GM20431 (cell line): ENCODE measurements at regions not wholly inside any gene's neighbourhood (a gene's known extent, or its start where the extent isn't known, plus 50 kb on each side); places are given as distances from the start of the nearest gene placed in this dataset.
"Not testable (repeated sequence)": the region's sequence is repeated elsewhere in the genome, so short reads cannot be mapped to it uniquely, and the experiment has no call there.

Experiments
- in situ Hi-C: fragments of 300-500 bp; cut with MseI, MboI; formaldehyde crosslinking; loops from one replicate; pipeline ENCODE4 v1.15.0; 2020; ENCODE audit warnings: low sequenced_read_pairs; ENCODE audit not compliant: unreplicated experiment

DNA sequence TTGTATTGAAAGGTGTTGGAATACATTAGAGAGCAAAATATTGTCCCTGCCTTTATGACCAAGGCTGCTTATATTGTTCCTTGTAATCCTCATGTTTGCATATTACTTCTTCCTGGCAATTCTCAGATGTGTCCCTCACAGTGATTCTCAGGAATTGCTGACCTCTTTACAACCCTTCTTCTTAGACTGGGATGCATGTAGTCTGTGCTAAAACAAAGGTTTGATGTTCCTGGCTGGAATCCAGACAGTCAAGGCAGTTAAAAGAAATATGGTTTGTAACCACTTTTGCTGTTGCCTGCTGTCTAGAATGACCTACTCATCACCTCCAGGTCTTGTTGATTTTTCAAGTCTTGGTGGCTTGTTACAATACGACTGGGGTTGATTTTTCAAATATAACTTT, 367.6 kb downstream of the HGF start:
- in situ Hi-C loops, result no loop called here

DNA sequence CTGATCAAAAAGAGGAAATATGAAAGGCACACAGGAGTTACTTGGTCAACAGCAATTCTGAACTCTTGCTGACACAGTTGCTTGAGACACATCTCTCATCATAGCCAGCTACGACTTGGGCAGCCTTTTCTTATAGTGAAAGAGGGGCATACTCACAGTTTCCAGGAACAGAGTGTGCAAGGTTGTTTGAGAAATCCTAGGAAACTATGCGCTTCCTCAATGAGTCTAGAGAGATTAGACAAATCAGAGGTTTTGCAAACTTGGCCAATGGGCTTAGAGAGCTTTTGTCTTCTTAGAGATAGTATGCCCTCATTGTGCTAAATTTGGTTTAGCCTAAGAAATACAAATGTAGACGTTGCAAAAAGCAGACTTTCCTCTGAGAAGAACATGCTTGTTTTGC, 370.4 kb downstream of the HGF start:
- in situ Hi-C loops, result no loop called here

DNA sequence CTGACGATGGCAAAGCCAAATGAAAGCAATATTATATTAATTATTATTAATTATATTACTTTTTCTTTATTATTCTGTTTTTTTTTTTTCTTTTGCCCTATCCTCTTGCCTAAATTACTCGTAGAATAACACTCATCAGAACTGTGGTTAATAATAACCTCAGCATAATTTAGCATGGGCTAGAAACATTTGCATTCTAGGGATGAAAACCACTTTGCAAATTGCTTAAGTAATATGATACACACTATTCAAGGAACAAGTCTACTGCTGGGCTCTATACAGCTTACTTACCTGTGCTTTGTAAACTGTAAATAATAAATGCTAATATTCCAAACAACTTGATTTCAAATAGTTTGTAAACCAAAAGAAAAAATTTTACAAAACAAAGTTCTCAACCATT, 375.8 kb downstream of the HGF start:
- in situ Hi-C loops, result no loop called here

DNA sequence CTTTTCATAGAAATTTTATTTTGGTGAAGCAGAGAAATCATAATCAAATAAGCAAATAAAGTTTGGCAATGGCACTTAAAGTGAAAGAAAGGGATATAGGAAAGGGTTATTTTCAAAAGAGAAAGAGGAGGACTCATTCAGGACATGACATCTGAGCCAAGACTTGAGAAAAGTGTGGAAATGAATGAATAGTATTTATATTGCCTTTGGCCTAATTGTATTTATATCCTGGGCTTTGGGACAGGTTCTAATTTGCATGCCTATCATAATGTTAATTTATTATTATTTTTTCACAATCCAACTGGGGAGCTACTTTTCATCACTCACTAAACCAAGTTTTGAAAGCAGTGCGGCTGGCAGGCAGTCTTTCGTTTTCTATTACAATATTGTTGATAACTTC, 376.8 kb downstream of the HGF start:
- in situ Hi-C loops, result no loop called here

DNA sequence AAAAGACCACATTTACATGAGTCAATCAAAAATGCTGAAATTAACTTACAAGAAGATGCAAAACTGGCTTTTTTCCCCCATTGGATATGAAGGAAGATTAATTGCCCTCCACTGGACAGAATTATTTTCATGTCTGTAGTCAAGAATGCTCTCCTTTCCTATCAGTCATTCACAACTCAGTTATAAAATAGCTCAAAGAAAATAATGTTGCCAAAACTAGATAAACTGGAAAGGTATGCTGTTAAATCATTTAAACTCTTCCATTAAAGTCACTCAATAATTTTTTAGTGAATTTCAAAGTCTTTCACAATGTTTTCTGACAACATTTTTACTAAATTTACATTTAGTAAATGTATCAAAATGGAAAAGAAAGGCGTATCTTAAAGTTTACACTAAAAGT, 384.5 kb downstream of the HGF start:
- in situ Hi-C loops, result no loop called here

DNA sequence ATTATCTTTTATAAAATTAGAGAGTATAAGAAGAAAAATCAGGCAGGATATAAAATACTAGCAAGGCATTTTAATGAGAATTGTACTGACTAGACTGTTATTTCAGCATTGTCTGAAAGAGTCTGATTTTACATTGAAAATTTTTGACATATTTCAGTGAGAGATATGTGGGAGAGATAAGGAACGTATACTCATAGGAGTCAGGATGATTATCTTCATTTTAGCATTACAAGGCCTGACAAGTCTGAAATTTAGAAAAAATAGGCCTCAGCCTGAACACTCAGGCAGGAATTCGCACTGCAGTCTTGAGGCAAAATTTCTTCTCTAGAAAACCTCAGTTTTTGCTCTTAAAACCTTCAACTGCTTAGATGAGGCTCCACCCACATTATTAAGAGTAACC, 386.0 kb downstream of the HGF start:
- in situ Hi-C loops, result no loop called here

DNA sequence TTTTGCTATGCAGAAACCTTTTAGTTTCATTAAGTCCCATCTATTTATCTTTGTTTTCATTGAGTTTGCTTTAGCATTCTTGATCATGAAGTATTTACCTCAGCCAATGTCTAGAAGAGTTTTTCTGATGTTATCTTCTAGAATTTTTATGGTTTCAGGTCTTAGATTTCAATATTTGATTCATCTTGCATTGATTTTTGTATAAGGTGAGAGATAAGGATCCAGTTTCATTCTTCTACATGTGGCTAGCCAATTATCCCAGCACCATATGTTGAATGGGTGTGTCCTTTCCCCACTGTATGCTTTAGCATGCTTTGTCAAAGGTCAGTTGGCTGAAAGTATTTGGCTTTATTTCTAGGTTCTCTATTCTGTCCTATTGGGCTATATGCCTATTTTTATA, 395.2 kb downstream of the HGF start:
- in situ Hi-C loops, result not testable (repeated sequence)

DNA sequence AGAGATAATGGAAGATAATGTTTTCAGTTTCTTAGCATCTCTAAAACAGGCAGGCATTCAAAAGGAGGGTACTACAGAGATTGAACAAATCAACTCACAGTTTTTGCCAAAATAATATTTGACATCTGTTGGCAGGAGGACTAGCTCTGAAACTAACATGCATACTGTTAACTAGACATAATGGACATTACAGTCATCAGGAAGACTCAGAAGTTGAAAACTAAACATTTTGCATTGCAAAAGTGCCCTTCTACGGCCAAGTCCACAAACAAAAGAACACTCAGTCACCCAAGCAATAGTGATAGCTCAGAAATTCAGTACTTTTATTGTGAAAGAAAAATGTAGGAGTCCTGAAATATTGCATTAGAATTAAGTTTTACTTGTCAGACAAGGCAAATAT, 399.0 kb downstream of the HGF start:
- in situ Hi-C loops, result no loop called here

DNA sequence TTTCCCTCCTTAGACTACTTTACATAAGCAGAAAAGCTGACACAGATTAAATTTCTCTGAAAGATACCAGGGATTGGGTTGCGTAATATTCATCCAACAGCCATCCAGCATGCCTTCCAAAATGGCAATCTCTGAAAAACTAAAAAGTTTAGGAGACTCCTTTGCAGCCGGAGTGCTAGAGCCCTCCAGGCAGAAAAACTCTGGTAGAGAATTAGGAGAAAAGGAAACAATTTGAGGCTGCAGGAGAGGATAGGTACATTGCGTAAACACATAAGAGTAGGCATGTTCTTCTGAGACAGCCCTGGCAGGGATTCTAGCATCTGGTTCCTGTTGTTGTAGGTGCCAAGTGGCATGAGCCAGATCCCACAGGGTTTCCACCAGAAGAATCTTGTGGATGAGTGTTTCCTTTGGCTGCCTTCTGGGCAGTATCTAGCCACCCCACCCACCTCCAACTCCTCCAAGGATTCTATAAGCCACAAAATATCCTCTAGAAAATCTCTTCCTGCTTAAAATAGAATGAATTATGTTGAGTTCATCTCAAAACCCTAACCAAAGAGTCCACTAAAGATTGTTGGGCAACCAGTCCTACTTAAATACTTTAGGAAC, 402.4 kb downstream of the HGF start:
- in situ Hi-C loops, result no loop called here

DNA sequence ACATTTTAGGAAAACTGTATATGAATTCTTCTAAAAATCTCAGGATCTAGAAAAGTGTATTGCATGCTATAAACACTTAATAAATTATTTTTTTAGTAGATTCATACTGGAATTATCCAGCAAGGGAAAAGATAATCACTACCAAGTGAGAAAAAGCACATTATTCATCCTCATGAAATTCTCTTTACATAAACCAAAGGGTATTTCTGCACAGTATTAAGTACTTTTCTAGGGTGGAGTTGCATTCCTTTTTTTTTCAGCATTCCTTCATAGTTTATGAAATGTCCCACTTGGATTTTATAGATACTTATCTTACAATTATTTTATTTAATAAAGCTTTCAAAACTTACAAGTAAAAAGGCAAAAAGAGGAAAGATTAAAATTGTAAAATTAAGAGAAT, 403.3 kb downstream of the HGF start:
- in situ Hi-C loops, result no loop called here

DNA sequence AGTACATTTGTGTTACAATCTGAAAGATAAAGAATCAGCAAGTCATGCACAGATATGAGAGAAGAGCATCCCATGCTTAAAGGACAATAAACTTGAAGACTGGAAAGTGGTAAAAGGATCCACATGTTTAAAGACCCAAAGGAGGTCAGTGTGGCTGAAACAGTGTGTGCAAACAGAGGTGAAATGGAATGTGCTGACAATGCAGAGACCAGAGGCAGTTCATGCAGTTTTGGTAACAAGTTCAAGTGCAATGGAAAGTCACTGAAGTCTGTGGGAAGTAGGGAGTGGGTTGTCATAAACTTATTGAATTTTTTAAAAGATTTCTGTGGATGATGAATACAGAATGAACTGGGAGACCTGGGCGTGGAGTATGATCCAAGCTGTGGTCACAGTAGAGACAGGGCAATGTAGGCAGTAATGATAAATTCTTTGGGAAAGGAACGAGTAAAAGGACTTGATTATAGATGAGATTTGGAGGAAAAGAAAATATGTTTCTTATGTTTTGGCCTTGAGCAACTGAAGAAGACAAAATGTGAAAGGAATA, 408.0 kb downstream of the HGF start:
- in situ Hi-C loops, result no loop called here

DNA sequence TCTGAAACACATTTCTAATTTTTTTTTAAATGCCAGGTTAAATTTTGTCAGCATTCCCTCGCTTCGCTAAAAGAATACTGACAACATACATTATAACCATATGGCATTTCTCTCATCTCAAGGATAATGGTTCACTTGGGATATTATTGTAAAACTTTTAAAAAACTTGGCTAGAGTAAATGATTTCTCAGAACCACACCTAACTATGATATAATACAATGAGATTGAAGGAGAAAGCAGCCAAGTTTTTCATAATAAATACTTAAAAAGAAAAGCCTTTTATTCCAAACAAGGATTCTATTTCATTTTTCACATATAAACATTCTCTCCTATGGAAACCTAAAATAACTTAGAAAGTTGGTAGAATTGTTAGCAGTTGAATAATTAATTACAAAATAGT, 413.9 kb downstream of the HGF start:
- in situ Hi-C loops, result no loop called here

DNA sequence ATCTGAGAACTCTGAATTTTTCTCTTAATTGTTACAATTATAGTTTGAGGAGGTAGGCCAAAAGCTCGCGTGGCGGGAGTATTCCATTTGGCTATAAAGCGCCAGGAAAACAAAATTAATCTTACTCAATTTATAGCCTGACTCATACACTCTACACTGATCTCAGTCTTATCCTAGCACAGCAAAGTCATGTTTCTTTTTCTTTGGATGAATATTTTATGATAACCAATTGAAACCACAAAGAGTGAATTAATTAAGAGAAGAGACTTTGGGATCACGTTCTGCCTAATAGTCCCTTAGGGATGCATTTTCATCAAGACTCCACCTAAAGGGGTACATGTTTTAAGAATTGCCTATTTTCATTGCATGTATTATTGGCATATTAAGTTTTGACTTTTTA, 420.8 kb downstream of the HGF start:
- in situ Hi-C loops, result no loop called here

DNA sequence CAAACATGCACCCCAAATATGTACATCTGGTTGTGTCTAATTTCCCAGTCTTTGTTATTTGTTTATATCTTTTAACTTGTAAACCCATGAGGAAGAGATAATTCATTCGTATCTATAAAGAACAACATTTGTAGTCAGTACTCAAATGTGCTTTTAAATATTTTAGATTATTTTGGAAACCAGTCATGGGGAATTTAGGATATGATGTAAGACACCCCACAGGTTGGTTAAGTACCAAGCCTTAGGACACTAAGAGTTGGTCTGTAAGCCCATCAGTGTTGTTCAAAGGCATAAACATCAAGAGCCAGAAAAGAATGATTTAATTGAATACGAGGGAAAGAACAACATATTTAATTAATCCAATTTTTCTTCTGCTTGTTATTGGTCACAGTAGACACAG, 421.1 kb upstream of the SEMA3C start:
- in situ Hi-C loops, result no loop called here

DNA sequence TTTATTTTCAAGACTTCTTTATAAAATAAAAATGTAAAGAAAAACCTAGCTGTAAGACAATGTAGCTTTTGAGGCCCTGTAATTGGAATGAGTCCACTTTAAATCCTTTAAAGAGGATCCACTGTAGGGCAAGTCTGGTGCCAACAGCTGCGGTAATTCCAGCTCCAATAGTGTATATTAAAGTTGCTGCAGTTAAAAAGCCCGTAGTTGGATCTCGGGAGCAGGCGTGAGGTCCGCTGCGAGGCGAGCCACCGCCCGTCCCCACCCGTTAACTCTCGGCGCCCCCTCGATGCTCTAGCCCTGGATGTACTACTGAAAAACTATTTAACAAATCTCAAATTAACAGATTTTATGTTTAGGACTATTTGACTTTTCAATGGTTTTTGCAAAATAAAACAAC, 414.7 kb upstream of the SEMA3C start:
- in situ Hi-C loops, result no loop called here

DNA sequence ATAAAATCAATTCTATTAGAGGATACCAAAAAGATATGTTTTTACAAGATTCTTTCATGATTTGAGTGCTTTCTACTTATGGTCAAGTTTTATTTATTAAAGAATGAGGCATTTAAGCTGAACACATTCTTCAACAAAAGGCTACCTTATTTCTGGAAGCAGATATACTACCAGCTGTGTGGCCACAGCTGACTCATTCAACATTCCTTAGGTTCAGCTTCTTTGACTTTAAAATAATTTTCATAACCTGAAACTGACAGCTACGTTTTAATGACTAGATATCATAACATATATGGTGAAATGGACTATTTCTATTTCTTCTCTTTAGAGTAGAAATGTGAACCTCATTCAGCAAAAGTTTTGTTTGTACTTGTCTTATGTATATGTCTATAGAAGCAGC, 414.2 kb upstream of the SEMA3C start:
- in situ Hi-C loops, result no loop called here

DNA sequence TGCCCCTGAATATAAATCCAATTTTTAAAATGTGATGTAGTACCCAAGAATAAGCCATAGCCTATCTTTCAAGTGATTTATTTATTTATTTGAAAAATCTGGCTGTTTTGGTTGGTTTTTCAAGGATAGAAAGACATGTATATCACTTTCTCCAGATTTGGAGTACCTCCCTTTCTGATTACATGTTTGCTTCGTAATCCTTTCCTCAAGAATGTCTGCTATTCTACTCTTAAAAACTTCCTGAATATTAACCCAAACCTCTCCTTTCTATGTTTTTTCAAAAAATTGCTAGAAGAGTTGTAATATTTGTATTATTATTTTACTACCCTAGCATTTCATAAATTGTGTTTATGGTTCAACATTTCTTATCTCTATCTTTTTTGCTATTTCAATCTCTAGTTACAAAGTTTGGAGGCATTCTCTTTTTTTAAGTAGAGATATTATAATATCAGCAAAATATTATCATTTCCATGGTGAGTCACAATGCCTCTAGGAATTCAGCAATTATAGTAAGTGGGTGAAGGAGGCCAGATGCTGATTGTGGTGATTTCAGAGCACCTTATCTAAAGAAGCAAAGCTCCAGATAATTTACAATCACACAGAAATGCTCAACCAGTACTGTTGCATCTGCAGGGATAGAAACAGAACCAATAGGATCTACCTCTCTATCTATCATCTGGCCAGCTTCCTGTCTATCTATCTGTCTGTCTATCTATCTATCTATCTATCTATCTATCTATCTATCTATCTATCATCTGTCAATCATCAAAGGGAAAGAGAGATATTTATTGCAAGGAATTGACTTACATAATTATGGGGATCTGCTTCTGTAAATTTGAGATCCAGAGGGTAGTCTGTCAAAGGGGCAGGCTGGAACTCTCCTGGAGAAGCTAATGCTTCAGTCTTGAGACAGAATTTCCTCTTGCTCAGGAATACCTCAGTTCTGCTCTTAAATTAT, 412.5 kb upstream of the SEMA3C start:
- in situ Hi-C loops, result no loop called here

DNA sequence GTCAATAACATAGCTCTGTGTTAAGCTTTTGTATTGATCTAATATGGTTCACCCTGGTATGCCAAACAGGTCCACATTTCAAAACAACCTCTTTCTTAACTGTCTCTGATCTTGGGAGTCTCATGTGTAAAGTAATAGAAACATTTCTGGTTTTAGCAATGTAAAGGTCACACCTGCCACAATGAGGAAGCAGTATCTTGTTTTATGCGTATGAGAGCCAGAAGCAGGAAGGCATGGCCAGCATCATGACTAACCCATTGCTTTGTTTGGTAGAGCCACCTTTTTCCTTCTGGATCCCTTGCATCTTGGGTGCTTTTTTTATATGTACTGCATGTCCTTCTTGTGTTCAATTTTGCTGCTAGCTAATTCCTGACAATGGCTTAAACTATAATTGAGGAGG, 411.3 kb upstream of the SEMA3C start:
- in situ Hi-C loops, result no loop called here

DNA sequence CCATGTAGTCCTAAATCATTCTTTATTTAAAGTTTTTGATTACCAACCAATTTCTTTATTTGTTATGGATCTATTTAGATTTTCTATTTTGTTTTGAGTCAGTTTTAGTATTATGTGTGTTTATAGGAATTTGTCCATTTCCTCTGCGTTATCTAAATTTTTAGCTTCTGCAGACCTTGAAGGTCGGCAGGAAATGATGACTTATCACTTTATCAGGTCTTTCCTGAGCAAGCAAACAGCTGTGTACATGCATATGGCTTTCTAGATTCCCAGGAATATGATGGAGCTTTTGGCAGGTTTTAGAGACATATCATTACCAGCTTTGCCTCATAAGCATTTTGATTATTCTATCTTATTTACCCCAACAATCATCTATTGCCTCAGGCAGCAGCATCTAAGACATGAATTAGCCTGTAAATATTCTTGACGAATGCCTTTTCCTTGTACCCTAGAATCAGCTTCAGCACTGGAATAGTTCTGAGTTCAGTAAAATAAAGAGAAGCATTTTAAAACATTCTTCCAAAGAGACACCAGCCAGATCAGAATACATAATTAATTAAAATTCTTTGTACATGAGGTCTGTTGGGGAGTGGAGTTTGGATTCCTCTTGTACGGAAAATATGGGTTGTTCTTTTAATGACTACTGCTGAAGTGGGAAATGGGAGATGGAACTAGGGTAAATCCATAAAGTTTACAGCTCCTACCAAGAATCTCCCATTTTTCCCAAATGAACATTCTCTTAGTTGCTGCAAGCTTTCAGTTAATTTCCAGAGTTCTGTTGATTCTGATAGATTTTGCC, 408.8 kb upstream of the SEMA3C start:
- in situ Hi-C loops, result no loop called here

DNA sequence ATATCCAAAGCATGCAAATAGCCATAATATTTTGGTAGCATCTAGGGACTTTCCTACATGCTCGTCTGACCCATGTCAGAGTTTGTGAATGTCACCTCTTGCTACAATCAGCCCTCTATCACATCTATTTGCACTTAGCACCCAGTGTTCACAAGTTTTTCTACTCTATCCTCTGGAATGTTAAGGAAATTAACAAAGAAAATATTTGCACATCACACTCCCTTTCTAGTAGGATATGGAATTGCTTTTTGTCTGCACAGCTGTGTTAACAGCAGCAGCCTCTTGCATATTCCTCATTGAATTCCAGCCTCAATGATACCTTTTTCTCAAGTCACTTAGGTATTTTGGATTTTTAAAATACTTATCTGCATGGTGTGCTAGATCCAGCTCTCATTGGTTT, 403.1 kb upstream of the SEMA3C start:
- in situ Hi-C loops, result no loop called here

DNA sequence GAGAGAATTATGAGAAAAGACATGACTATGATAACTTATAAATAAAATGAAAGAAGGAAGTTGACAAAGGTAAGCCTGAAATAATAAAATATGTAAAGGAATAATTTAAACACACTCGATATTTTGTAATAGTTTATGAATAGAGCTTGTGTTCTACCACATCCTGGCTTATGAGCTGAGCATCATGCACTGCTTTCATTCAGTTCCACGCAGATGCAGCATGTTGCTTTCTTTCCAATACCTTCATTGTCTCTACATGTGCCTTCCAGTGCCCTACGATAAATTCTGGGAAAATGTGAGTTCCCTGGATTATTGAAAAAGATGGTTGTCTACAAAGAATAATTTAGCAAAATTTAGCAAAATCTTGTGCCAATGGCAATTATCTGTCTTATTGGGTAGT, 398.9 kb upstream of the SEMA3C start:
- in situ Hi-C loops, result no loop called here
